ENCODE measurements at regions not wholly inside any gene's neighbourhood (a gene's known extent, or its start where the extent isn't known, plus 50 kb on each side); places are given as distances from the start of the nearest gene placed in this dataset.
A peak's percentile ranks its signal among the peaks of the same experiment; 100 is the strongest.

DNA sequence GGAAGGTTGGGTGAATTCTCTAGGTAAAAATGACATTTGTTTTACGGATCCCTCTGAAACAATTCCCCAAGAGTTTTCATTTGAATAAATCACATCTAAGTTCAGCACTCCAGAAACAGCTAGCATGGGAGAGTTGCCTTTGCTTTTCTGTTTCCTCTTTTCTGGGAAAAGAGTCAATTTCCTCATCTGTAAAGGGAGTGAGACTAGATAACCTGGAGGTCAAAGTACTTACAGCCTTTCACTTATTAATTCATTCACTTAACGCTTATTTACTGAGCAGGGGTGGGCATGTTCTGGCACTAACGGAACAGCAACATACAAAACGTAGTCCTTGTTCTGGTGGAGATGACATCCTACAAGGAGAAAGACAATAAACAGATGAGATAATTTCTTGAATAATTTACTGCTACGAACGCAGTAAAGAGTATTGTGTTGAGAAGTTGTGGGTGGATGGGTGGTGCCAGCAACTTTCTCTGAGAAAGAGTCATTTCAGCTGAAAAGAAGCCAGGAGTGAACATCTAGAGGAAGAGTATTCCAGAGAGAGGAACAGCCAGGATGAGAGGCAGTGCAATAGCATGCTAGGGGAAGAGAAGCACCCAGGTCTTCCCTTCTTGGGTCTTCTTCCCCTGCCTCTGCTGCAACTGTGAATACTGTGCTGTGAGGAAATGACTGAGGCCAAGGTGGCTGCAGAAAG lies 335.6 kb downstream of the ZSWIM6 start:
- Mint-ChIP-seq H3K9me3 (no peaks in the 10 kb centered on the region), H3K36me3 (no peaks in the 10 kb centered on the region), H3K27ac (no peak overlapping the region)
- no peak for DNase-seq (ENCODE audit: low spot score in 2 of 2)
- no peak for ATAC-seq

DNA sequence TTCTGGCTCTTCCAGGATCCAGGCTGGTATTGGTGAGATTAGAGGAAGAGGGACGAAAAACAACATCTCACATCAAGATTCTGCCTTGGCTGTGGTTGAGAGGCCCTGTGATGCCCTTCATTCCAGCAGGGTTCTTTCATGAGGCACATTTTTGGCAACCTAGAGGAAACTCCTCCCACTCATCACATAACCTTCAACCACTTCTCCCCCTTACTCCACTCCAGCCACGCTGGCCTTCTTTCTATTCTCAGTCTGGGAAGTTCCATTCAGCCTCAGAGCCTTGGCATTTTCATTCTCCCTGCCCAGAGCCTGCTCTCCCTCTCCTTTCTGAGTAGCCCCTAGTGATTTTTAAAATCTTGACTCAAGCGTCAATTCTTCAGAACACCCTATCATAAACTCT lies 337.5 kb downstream of the ZSWIM6 start:
- Mint-ChIP-seq H3K36me3 (no peaks in the 10 kb centered on the region), H3K9me3 (no peaks in the 10 kb centered on the region), H3K27ac (peak overlapping the region in 1 of 2 donors; percentile 81)
- DNase-seq (ENCODE audit: low spot score in 2 of 2) = no peak
- no peak for ATAC-seq

DNA sequence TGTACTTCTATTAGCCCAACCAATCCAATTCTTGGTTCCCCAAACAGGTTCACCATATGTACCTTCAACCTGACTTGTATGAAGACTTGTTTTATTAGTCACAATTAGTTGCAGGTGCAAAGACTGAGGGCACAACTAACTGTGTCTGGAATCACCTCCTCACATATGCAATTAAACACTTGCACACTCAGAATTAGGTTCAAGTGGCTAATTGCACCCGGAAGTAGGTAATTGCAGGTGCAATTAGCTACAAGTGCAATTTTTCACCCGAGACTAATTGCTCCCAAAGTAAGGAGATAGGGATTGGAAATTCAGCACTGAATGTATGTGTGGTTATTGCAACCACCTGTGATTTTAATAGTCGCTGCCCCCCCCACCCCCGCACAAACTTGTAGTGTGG lies 338.9 kb downstream of the ZSWIM6 start:
- H3K27ac Mint-ChIP-seq = no peak overlapping the region
- no peaks in the 10 kb centered on the region for H3K36me3 Mint-ChIP-seq
- DNase-seq (ENCODE audit: low spot score in 2 of 2) (no peak), ATAC-seq (no peak)
- H3K9me3 Mint-ChIP-seq = no peaks in the 10 kb centered on the region

DNA sequence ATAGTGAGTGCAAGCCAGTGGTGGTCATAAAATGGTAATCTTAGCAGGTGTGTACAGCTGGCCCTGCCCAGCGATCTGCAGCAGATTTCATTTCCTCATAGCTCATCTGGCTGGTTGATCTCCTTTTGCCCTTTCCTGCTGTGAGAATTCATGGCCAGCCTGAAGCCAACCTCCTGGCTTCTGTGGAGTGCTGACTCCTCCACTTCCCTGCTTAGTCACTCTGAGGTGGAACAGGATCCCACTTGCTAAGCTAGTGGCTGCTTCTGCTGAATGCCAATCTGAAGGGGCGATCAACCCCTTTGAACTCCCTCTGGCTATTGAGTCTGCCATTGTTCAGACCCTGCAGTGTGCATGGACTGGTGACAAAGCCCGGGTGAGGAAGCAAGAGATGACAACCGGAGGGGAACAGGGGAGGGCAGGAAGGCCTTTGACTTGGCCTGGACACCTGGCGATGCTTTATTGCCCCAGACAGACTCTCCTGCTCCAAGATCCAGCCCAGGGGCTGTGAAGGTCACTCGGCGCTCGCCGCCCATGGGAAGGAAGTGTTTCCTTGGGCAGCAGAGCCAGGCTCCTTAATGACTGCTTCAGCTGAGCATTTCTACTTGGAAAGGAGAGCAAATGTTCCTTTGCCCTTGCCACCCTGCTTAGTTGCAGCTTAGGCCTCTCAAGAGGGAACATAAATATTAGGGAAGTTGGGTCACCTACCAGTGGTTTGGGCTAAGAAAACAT lies 341.1 kb downstream of the ZSWIM6 start:
- DNase-seq (ENCODE audit: low spot score in 2 of 2) (no peak), ATAC-seq (no peak)
- no peak overlapping the region for H3K27ac Mint-ChIP-seq
- no peaks in the 10 kb centered on the region for H3K36me3 Mint-ChIP-seq
- no peaks in the 10 kb centered on the region for H3K9me3 Mint-ChIP-seq

DNA sequence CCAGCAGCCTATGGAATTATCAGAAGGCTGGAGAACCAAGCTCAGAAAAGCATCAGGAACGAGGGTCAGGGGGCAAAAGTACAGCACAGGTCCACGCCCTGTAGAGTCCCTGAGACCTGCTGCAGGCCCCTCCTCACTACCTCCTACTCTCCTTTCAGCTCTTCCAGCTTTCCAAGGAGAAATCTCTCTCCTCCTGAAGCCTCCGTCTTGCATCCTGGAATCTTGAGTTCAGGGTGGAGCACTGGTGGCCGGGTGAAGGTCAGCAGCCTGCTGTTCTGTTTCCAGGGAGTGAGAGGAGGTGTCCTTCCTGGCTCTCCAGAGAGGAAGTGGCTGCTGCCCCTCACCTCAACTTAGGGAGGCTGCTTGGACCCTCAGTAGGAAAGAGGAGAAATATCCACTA lies 342.3 kb downstream of the ZSWIM6 start:
- no peaks in the 10 kb centered on the region for H3K36me3 Mint-ChIP-seq
- ATAC-seq (no peak), DNase-seq (ENCODE audit: low spot score in 2 of 2) (no peak)
- no peak overlapping the region for H3K27ac Mint-ChIP-seq
- no peaks in the 10 kb centered on the region for H3K9me3 Mint-ChIP-seq

DNA sequence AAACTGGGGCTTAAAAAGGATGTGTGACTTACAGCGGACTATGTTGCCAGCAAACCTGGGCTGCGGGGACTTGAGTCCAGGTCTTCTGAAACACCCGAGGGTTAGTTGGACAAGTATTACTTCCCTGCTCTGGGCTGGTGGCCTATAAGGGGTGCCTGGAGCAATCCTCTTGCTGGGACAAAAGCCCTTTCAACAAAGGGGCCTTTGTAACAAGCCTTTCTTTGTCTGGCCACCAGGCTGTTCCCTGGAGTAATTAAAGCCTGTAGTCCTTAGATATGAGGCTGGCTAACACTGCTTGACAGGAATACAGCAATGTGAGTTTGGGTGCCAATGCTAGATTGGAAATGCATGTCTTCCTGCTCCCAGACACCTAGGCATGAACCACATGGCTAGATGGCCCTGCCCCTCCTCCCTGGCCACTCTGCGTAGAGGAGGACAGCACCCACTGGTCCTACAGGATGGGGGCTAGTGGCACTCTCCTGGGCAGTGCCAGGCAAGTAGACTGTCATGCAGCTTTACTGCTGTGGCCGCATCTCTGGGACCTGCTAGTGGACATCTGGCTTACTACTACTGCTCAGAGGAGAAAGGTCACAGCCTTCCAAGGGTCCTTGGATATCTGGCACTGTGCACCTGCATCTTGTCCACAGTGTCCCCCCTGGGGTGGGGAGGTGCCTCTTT lies 343.1 kb downstream of the ZSWIM6 start:
- H3K36me3 Mint-ChIP-seq = no peaks in the 10 kb centered on the region
- no peaks in the 10 kb centered on the region for H3K9me3 Mint-ChIP-seq
- no peak for ATAC-seq
- DNase-seq (ENCODE audit: low spot score in 2 of 2) = no peak
- no peak overlapping the region for H3K27ac Mint-ChIP-seq

DNA sequence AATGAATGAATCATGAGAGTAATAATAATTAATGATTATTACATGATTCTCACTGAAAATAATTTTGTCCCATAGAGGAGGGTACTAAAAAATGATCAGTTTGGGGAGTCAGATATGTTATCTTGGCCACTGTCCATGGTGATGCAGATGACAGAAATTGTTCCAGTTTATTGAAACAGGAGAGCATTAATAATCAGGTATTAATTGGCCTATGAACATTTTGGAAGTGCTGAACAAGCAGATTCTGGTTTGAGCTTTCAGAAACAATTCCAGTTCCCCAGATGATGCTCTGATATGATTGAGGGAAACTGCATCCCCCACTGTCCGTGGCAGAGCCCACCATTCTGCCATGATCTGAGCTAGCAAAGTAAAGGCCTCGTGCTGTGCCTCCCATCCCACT lies 345.2 kb downstream of the ZSWIM6 start:
- ATAC-seq = no peak
- H3K36me3 Mint-ChIP-seq = no peaks in the 10 kb centered on the region
- no peak overlapping the region for H3K27ac Mint-ChIP-seq
- H3K9me3 Mint-ChIP-seq = no peaks in the 10 kb centered on the region
- no peak for DNase-seq (ENCODE audit: low spot score in 2 of 2)

DNA sequence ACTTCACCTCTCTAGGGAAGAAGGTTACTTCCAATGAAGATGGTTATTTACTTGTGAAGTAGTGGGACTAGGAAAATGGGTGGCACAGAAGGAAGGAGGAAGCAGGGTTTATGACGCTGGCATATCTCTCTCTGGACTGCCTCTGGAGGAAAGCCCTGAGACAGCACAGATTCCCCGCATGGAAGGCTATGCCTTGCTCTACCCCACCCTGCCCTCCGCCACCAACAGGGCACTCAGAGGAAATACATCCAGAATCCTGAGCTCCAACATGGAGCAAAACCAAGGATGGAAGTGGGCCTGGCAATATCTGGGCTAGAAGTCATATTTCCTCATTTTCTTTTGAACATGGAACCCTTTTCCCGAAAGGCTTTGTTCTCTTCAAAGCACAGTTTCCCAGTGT lies 346.9 kb downstream of the ZSWIM6 start:
- DNase-seq (ENCODE audit: low spot score in 2 of 2) = no peak
- no peak overlapping the region for H3K27ac Mint-ChIP-seq
- no peaks in the 10 kb centered on the region for H3K36me3 Mint-ChIP-seq
- H3K9me3 Mint-ChIP-seq = no peaks in the 10 kb centered on the region
- no peak for ATAC-seq

DNA sequence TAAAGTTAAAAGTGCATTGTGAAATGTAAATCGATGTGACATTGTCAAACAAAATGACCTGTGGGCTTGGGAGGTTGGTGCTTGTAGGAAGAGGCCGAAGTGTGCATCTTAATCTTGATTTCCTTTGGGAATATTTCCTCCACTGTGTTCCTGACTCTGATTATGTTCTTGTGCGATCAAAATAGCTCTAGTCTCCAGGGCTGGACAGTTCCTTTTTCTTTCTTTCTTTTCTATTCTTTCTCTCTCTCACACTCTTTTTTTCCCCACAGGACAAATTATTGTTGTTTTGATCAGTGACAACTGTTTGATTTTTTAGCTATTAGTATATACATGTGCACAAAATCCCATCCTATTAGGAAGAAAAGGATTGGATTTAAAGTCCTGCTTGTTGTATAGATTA lies 347.5 kb downstream of the ZSWIM6 start:
- Mint-ChIP-seq H3K36me3 (no peaks in the 10 kb centered on the region), H3K27ac (no peak overlapping the region), H3K9me3 (no peaks in the 10 kb centered on the region)
- no peak for DNase-seq (ENCODE audit: low spot score in 2 of 2)
- no peak for ATAC-seq

DNA sequence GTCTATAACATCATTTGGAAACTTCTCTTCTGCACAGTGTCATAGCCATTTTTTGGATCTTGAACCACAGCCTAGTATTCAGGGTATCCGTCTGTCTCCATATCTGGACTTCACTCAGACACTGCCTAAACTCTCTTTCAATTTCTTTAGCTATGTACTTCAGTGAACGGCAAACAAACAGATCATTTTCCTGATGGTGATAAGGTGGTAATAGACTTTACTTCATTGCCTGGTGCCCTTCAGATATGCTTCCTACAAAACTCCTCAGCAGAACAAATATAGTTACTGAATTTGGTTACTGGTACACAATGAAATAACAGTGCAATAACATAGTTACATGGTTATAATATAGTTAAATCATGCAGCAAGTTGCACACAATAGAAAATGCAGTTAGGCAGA lies 348.2 kb downstream of the ZSWIM6 start:
- DNase-seq (ENCODE audit: low spot score in 2 of 2) = no peak
- Mint-ChIP-seq H3K36me3 (no peaks in the 10 kb centered on the region), H3K27ac (no peak overlapping the region), H3K9me3 (no peaks in the 10 kb centered on the region)
- no peak for ATAC-seq

DNA sequence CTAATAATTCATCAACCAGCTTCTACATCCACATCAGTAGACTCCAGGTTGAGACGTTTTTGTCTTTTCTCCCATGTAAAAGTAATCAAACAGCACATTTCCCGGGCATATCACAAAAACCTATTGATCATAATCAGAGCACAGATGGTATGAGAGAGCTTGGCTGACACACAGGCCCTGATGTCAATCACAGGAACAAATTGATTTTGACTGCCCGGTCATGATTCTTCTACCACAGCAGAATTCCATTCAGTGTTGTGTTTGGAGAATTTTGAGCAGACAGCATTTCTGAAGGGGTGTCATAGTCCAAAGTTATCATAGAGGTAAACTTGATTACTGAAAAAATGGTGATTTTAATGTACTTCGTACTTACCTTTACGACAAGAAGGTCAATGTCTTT lies 351.1 kb downstream of the ZSWIM6 start:
- Mint-ChIP-seq H3K36me3 (no peaks in the 10 kb centered on the region), H3K9me3 (no peaks in the 10 kb centered on the region), H3K27ac (no peak overlapping the region)
- no peak for DNase-seq (ENCODE audit: low spot score in 2 of 2)
- ATAC-seq = no peak

DNA sequence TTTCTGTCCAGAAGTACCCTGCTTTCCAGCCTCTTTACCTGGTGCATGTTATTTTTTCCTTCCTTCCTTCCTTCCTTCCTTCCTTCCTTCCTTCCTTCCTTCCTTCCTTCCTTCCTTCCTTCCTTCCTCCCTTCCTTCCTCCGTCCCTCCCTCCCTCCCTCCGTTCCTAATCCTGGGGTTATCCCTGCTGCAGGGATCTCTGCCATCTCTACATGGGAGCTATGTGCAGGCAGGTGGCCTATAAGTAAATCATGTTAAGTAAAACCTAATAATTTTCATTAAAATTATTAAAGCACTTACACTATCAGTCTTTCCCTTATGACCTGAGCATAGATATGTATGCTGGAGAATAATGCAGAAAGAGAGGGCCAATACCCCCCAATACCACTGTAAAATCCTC lies 351.9 kb downstream of the ZSWIM6 start:
- DNase-seq (ENCODE audit: low spot score in 2 of 2) (no peak), ATAC-seq (no peak)
- H3K36me3 Mint-ChIP-seq = no peaks in the 10 kb centered on the region
- no peak overlapping the region for H3K27ac Mint-ChIP-seq
- H3K9me3 Mint-ChIP-seq = no peaks in the 10 kb centered on the region

DNA sequence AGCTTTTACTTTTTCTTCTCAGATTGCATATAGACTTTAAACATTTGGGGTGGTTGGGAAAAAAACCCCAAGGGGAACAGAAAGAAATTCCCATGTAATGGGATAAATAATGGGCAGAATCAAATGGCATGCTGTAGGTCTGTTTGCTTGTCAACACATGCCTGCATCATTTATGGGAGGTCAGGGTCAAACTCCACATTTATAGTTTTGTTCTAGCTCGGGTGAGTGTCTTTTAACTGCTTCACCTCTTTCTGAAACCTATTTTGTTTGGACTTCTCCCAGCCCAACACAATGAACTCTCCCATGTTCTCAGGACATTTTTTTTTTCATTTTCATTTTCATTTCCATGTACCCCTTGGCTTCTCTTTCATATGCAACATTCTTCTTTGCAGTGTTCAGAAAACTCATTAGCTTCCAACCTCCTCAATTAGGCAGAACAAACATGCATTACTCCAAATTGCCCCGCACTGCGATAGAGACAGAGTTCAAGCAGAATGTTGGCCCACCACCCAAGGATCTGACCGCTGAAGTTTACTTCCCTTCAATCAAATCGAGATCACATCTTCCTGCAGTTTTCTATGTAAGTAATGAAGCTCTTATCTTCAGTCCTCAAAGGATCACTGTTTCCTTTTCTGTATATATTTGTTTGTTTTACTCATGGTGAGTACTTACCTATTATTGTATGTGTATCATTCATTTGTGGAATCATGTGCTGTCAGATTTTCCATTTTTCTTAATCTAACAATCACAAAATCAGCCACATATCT lies 354.6 kb downstream of the ZSWIM6 start:
- H3K9me3 Mint-ChIP-seq = no peaks in the 10 kb centered on the region
- no peak for DNase-seq (ENCODE audit: low spot score in 2 of 2)
- H3K36me3 Mint-ChIP-seq = no peaks in the 10 kb centered on the region
- no peak overlapping the region for H3K27ac Mint-ChIP-seq
- no peak for ATAC-seq

DNA sequence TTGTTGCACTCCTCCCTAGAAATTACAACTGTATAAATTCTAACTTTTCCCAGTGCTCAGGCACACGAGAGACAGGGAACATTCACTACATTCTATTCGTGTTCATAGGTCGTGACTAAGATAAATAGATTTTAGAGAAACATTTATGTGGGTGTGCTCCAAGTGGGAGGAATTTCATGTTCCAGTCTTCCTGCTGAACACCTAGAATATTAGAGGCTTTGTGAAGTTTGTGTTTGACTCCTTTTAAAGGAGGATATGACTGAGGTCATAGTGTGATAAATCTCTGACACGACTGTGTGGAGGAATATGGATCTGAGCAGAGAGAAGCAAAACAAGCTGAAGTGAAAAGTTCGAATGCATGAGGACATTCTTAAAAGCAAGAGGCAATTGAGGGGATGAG lies 355.3 kb downstream of the ZSWIM6 start:
- Mint-ChIP-seq H3K9me3 (no peaks in the 10 kb centered on the region), H3K27ac (no peak overlapping the region), H3K36me3 (no peaks in the 10 kb centered on the region)
- DNase-seq (ENCODE audit: low spot score in 2 of 2) = no peak
- ATAC-seq = no peak

DNA sequence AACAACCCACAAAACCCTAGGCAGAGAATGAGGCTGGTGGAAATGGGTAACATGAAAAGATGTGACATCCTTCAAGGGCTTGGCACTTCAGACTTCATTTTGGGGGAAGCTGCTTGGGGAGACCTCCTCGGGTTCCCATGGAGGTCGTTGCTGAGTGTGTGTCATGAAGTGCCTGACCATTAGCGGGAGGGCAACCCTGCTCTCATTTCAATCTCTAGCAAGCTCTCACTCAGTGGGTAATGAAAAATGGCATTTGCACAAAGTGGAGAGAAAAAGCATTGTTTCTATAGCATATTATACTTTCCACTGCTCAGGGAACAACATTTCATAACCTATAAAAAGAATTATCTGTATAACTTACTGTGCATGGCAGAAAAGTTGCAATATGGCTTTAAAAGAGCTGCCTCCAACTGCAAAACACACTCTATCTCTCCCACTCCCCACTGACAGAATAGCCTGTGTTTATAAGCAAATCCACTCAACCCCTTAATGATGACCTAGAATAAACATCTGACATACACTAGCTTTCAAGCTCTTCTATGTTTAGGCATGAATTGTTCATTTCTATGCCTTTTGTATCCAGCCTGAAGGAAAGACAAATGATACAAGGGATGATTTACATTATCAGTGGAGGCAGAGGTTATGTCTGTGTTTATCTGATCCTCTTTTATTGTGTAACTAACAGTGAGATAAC lies 357.2 kb downstream of the ZSWIM6 start:
- no peak for ATAC-seq
- no peaks in the 10 kb centered on the region for H3K36me3 Mint-ChIP-seq

DNA sequence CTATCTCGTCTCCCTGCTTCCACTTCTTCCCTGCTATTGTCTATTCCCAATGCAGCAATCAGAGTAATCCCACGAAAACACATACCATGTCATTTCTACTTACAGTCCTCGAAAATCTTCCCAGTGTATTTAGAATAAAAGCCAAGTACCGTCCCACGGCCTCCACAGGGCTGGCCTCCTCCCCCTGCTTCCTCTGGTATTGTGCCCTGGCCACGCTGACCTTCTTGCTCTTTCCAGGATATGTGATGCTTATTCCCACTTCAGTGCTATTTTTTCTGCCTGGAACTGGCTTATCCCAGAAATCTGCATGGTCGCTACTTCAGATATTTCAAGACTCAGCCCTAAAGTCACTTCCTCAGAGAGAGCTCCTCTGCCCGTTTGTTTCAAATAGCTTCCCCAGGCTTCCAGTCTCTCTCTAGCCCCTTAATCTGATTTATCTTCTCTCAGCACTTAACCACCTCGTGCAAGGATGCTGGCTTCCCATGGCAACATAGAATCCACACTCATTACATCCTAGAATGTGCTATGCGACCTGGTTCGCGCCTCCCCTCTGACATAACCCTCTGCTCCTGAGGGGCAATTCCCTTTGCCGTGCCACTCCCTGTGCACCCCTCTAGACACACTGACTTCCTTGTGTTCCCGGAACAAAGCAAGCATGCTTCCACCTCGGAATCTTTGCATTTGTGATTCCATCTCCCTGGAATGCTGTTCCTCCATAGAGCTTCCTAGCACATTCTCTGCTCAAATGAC lies 365.9 kb downstream of the ZSWIM6 start:
- ATAC-seq (no peak), DNase-seq (ENCODE audit: low spot score in 2 of 2) (no peak)
- peaks cover 0 to 6% of the 10 kb centered on the region in 2 donors for H3K9me3 Mint-ChIP-seq
- H3K27ac Mint-ChIP-seq = no peak overlapping the region
- no peaks in the 10 kb centered on the region for H3K36me3 Mint-ChIP-seq

More for the DNA sequence above, 357.2 kb downstream of the ZSWIM6 start:
- no peak for DNase-seq (ENCODE audit: low spot score in 2 of 2)
- Mint-ChIP-seq H3K9me3 (peaks cover 0 to 6% of the 10 kb centered on the region in 2 donors), H3K27ac (no peak overlapping the region)

Data from activated naive CD4-positive, alpha-beta T cell treated with anti-CD3 and anti-CD28 coated beads, Interleukin-2, amount 50 U/mL, for 72 hours (primary cell).